ENCODE measurements at regions not wholly inside any gene's neighbourhood (a gene's known extent, or its start where the extent isn't known, plus 50 kb on each side); places are given as distances from the start of the nearest gene placed in this dataset.

DNA sequence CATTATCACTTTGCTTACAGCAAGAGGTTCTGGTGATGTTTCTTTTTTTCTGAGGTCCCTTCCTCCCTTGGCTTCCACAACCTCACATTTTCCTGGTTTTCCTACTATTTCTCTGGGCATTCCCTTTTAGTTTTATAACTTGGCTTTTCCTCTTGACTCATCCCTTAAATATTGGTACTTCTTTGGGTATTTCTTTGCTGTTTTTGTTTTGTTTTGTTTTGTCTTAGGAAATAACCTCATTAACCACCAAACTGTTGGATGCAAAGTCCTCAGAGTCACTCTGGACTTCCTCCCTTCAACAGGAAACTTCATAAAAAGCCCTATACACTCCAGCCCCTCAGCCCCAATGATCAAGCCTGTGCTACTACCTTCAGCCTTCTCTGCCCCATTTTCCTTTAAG, 211.1 kb downstream of the DUSP10 start:
- ATAC-seq (no peak), DNase-seq (no peak)
- no peaks in the 10 kb centered on the region for H3K9me3 ChIP-seq (ENCODE audit: low read length)
- H3K4me1 ChIP-seq (ENCODE audit: insufficient read depth, low read length) = no peaks in the 10 kb centered on the region
- H3K9ac ChIP-seq (ENCODE audit: low read length) = no peak overlapping the region
- no TSS peak for BruUV-seq (replicated peaks)
- TF ChIP-seq, protein P1, sequence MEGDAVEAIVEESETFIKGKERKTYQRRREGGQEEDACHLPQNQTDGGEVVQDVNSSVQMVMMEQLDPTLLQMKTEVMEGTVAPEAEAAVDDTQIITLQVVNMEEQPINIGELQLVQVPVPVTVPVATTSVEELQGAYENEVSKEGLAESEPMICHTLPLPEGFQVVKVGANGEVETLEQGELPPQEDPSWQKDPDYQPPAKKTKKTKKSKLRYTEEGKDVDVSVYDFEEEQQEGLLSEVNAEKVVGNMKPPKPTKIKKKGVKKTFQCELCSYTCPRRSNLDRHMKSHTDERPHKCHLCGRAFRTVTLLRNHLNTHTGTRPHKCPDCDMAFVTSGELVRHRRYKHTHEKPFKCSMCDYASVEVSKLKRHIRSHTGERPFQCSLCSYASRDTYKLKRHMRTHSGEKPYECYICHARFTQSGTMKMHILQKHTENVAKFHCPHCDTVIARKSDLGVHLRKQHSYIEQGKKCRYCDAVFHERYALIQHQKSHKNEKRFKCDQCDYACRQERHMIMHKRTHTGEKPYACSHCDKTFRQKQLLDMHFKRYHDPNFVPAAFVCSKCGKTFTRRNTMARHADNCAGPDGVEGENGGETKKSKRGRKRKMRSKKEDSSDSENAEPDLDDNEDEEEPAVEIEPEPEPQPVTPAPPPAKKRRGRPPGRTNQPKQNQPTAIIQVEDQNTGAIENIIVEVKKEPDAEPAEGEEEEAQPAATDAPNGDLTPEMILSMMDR (conservative IDR thresholded peaks at IDR 0.05; ENCODE audit: low read depth, low read length) = no peak
- TF ChIP-seq EZH2 (IDR thresholded peaks at IDR 0.05; ENCODE audit: low read length, unreplicated experiment) (no peak), EZH2phosphoT487 (IDR thresholded peaks at IDR 0.05; ENCODE audit: borderline replicate concordance, low read length) (no peak)
- H3K4me3 ChIP-seq (ENCODE audit: low read length) = no peak overlapping the region
- H3K27me3 ChIP-seq (ENCODE audit: low read length) = no peaks in the 10 kb centered on the region
- H3K79me2 ChIP-seq (ENCODE audit: low read length) = no peaks in the 10 kb centered on the region
- H3K9me2 ChIP-seq (replicated peaks; ENCODE audit: low read length) = no peaks in the 10 kb centered on the region
- ChIA-PET CTCF (no interaction called here), POLR2A (ENCODE audit: unreplicated experiment) (no interaction called here)
- H3K27ac ChIP-seq (ENCODE audit: low read length) = no peak overlapping the region
- intact Hi-C loops (cut with micrococcal nuclease) = no loop called here
- no peak overlapping the region for H2AFZ ChIP-seq (ENCODE audit: low read length)
- no peaks in the 10 kb centered on the region for H3F3A ChIP-seq (ENCODE audit: low read length, unreplicated experiment)
- H3K4me2 ChIP-seq (ENCODE audit: low read length) = no peak overlapping the region
- H3K36me3 ChIP-seq (ENCODE audit: low read depth, low read length) = no peaks in the 10 kb centered on the region
- no peaks in the 10 kb centered on the region for H4K20me1 ChIP-seq (ENCODE audit: low read length)

DNA sequence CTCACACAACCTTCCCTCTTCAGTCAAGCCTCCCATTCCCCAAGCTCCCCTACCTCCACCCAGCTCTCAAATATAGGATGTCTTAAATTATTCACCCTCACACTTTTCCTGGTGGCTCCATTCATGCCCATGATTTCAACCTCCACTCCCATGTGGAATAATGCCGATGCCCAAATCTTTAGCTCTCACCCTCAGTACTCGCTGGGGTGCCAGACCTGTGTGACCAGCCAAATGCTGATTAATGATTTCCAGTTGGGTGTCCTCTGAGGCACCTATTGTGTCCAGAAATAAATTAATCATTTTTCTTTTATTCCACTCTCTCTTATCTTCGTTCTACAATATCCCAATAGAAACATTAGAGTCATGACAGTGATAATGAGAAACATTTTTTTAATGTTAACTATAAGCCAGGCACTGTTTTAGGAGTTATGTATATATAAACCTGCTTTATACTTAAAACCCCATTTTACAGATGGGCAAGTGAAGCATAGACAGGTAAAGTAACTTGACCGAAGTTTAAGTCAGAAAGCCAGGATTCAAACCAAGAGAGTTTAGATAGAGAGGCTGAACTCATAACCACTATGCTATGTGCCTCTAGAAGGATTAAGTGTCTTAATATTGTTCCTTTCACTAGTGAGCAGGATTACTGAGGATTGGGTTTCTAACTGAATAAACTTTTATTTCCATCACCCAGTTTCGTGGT, 209.7 kb downstream of the DUSP10 start:
- Histone ChIP-seq H3K9ac (ENCODE audit: low read length) (no peak overlapping the region), H2AFZ (ENCODE audit: low read length) (no peak overlapping the region), H3K27ac (ENCODE audit: low read length) (no peak overlapping the region), H4K20me1 (ENCODE audit: low read length) (no peaks in the 10 kb centered on the region), H3K9me2 (replicated peaks; ENCODE audit: low read length) (no peaks in the 10 kb centered on the region), H3K4me3 (ENCODE audit: low read length) (no peak overlapping the region), H3K4me2 (ENCODE audit: low read length) (no peak overlapping the region), H3K9me3 (ENCODE audit: low read length) (no peaks in the 10 kb centered on the region), H3K36me3 (ENCODE audit: low read depth, low read length) (no peaks in the 10 kb centered on the region), H3K79me2 (ENCODE audit: low read length) (no peaks in the 10 kb centered on the region), H3F3A (ENCODE audit: low read length, unreplicated experiment) (no peaks in the 10 kb centered on the region), H3K4me1 (ENCODE audit: insufficient read depth, low read length) (no peaks in the 10 kb centered on the region), H3K27me3 (ENCODE audit: low read length) (no peaks in the 10 kb centered on the region)
- BruUV-seq (replicated peaks) = TSS peak; percentile 100
- DNase-seq (no peak), ATAC-seq (no peak)
- ChIA-PET CTCF (no interaction called here), POLR2A (ENCODE audit: unreplicated experiment) (no interaction called here)
- TF ChIP-seq EZH2 (IDR thresholded peaks at IDR 0.05; ENCODE audit: low read length, unreplicated experiment) = no peak
- intact Hi-C loops (cut with micrococcal nuclease) = no loop called here

DNA sequence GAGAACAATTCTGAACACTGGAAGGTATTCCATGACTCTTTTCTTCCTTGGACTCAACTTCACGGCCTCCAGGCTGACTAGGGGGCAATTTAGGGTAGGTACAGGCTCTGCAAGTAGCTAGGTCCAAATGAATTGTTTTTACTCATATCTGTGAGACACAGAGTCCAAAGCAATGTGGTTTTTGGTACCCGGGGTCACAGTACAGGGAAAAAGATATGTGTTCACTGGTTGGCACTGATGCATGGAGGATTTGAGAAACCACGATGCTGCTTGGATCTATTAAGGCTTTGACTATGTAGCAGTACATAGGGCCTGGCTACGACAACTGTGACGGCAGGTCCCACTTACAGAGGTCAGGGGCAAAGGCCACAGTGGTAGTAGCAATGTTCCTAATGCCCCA, 200.6 kb downstream of the DUSP10 start:
- Histone ChIP-seq H3K4me1 (ENCODE audit: insufficient read depth, low read length) (peaks cover 5% of the 10 kb centered on the region; the same call in 1 of the 2 replicates), H4K20me1 (ENCODE audit: low read length) (no peaks in the 10 kb centered on the region), H3K9me2 (replicated peaks; ENCODE audit: low read length) (no peaks in the 10 kb centered on the region), H2AFZ (ENCODE audit: low read length) (no peak overlapping the region), H3K27ac (ENCODE audit: low read length) (no peak overlapping the region), H3K36me3 (ENCODE audit: low read depth, low read length) (no peaks in the 10 kb centered on the region), H3F3A (ENCODE audit: low read length, unreplicated experiment) (no peaks in the 10 kb centered on the region), H3K27me3 (ENCODE audit: low read length) (no peaks in the 10 kb centered on the region), H3K9me3 (ENCODE audit: low read length) (no peaks in the 10 kb centered on the region), H3K4me2 (ENCODE audit: low read length) (no peak overlapping the region), H3K9ac (ENCODE audit: low read length) (no peak overlapping the region), H3K79me2 (ENCODE audit: low read length) (no peaks in the 10 kb centered on the region), H3K4me3 (ENCODE audit: low read length) (no peak overlapping the region)
- CTCF ChIA-PET = no interaction called here
- intact Hi-C loops (cut with micrococcal nuclease) = loop anchor here (5.0 to 10.0 kb wide), 3 partner anchors 186 to 914 kb away; no protein-coding TSS in a partner anchor
- POLR2A ChIA-PET (ENCODE audit: unreplicated experiment) = no interaction called here
- ATAC-seq = no peak
- no peak for DNase-seq
- BruUV-seq (replicated peaks) = no TSS peak
- TF ChIP-seq EZH2phosphoT487 (IDR thresholded peaks at IDR 0.05; ENCODE audit: borderline replicate concordance, low read length) (no peak), EZH2 (IDR thresholded peaks at IDR 0.05; ENCODE audit: low read length, unreplicated experiment) (no peak)
- TF ChIP-seq, protein P1 (conservative IDR thresholded peaks at IDR 0.05; ENCODE audit: low read depth, low read length) = no peak

All from PC-3 (cell line).